ENCODE measurements at regions not wholly inside any gene's neighbourhood (a gene's known extent, or its start where the extent isn't known, plus 50 kb on each side); places are given as distances from the start of the nearest gene placed in this dataset.
A peak's percentile ranks its signal among the peaks of the same experiment; 100 is the strongest.

DNA sequence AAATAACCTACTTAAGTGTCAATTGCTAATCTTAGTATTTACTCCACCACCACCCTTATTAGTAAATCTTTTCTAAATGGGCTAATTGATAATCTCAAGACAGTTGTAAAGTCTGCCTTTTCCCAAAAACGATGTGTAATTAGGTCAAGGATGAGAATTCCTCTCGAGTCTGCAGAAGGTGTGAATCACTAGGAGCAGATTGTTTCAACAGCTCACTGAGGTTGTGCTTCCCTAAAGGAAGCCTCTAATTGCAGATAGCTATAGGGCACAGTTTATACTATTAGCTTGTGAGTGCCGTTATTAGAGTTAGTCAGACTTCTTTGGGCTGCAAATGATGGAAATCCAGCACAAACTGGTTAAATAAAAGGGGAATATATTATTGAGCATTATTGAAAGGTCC is 84.9 kb downstream of the C11orf91 start:
- DNase-seq: no peak

DNA sequence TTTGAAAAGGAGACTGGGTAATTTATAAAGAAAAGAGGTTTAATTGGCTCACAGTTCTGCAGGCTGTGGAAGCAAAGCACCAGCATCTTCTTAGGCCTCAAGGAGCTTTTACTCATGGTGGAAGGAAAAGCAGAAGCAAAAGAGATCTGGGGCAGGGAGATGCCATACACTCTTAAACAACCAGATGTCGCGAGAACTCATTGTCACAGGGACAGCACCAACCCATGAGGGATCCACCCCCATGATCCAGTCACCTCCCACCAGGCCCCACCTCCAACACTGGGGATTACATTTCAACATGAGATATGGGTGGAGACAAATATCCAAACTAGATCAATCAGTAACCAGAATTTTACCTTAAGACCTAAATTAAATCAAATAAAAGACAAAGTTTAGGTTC is 87.2 kb downstream of the C11orf91 start:
- DNase-seq: no peak

DNA sequence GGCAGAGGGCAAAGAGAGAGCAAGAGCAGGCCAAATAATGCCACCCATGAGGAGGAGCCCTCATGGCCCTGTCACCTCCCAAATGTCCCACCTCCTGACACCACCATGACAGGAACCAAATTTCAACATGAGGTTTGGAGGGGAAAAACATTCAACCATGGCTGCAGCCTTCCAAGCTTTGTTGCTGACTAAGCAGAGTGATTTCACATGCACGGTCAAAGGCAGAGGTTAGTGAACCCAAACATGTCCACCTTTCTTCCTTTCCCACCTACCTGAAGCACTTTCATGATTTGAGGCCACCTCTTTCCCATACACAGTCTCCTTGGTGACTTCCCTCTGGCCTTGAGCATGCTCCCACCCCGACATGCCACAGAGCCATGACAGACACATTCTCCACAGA is 89.7 kb downstream of the C11orf91 start:
- DNase-seq: no peak

DNA sequence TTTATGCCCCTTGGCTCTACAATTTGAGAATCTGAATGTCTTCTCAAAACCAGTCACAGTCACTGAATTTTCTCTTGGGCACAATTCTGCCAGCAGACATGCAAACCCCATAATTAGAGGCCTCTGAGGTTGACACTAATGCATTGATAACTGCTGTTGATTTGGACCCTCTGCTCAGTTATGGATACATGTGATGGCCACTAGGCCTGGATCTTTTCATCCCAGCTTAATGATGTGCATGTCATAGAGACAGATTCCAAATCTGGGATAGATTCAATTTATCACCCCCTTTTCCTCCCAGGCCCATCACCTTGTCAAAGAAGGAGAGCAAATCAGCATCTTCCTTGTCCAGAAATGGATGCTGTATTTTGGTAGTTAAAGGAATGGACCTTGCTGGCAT is 92.2 kb downstream of the C11orf91 start:
- DNase-seq: no peak

DNA sequence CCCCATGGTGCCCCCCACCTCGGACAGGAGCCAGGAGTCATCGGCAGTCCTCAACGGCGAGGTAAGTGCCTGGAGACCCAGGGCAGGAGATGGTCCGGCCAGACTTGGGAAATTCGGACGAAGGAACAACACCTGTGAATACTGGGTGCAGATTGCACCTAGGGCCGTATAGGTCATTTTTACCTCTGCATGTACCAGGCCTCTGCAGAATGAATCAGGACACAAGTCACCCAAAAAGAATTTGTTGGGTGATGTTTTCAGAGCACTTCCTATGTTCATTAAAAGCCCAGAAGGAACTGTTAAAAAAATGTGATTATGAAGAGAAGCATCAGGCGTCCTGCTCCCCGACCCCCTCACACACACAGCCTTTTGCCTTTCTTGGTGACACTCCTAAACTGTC is 93.9 kb downstream of the C11orf91 start:
- DNase-seq: no peak

DNA sequence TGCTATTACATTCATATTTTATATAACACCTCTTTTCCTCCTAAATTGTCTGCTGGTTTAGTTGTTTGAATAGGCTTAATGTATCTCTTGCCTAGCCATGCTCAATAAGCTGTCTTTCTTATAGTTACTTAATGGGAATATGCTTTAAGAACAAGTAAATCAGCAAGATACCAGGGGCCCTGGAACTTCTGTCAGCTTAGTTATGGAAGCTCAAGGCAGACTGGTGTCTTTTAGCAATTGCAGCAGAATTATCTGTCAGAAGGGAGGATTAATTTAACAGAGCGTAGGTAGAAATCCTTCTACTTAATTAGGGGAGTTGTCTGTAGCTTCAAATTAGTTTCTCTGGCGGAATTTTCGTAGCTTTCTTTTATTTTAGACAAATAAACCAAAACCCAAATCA is 94.9 kb downstream of the C11orf91 start:
- no peak for DNase-seq

DNA sequence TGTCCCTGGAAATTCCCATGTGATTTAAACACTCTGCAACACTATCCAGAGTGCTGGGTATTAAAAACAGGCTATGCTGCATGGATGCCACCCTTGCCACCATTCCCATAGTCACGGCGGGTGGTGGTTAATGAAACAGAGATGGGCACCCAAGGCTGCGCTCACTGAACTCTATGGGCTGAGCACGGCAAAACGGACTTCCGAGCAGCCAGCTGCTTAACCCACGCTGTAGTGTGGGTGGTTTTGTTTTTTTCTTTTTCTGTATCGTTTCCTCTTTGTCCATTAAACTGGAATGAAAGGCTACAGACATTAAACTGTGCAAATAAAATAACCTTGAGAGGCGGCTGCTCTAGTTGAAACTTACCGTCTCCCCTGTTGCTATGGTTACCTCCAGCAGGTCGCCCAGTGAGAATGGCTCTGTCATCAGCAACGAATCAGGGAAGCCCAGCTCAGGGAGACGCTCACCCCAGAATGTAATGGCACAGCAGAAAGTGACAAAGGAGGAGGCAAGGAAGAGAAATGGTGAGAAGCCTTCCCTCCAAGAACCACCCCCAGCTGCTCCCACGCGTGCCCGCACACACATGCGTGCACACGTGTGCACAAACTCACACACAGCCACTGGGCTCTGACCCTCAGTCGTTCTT is 102.1 kb downstream of the C11orf91 start:
- DNase-seq: peak in 1 of 2 experiments; percentile 1

DNA sequence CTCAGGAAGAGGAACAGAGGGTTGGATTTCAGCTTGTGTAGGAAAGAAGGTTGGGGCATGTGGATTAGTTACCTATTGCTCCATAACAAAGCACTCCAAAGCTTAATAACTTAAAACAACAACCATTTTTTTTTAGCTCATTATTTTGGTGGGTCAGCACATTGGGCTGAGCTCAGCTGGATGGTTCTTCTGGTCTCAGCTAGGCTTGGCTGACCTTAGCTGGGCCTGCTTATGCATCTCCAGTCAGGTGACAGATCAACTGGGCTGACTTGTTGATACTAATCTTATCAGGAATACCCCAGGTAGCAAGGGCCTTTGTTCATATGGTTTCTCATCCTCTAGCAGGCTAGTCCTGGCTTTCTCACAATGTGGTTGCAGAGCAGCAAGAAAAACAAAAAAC is 106.4 kb downstream of the C11orf91 start:
- DNase-seq: no peak

DNA sequence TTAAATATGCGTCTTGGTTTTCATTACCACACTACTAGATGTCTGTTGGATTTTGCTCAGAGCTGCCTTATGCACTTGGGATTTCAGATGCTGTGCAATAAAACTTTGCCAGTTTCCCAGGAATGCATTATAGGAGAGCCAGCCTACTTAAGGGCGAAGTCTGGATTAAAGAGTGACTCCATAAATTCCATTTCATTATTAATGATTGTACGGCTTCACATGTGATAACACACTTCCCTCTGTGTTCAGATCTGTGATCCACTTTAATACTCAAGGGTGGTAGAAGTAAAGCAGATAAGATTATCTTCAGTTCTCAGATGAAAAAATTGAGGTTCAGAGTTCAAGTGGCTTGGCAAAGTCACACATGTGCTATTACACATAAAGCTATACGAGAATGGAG is 110.2 kb downstream of the C11orf91 start:
- no peak for DNase-seq

DNA sequence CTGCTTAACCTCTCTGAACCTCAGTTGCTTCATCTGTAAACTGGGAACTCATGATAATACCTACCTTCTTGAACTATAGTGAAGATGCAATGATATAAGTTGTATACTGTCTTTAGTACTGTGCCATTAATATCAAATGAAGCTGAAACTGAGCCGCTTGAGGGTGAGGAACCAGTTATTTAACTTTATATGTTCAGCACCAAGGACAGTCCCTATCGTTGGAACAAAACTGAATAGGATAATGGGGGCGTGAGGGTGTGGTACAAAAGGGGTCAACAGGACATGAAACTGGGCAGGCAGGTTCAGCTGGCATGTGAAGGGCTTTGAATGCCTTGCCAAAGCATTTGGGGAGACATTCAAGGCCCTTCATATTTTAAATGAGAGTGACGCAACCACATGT is 112.6 kb downstream of the C11orf91 start:
- no peak for DNase-seq

DNA sequence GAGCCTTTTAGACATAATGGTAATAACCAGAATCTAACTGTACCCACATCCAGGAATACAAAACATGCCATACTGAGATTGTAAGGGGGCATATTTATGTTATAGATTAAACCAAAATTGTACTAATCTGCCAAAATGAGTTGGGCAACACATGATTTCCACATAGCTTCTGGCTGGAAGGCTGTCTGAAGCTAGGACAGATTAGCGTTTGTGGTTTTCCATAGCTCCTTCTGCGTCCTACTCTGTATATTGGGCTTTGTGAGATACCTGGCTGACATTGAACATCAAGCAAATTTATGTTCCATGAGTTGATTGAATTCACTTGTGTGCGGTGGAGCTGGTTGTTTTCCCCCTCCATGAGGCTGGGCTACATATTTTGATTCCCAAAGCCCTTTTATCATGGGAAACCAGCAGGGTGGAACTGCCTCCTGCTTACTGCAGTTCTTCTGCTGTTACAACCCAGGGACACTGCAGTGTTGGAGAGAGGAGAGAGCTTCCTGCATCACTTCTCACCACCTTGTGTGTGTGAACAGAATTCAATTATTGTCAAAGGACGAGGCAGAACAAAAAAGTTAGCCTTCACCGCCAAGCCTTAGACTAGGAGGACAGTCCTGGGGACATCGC is 114.9 kb downstream of the C11orf91 start:
- DNase-seq: no peak

DNA sequence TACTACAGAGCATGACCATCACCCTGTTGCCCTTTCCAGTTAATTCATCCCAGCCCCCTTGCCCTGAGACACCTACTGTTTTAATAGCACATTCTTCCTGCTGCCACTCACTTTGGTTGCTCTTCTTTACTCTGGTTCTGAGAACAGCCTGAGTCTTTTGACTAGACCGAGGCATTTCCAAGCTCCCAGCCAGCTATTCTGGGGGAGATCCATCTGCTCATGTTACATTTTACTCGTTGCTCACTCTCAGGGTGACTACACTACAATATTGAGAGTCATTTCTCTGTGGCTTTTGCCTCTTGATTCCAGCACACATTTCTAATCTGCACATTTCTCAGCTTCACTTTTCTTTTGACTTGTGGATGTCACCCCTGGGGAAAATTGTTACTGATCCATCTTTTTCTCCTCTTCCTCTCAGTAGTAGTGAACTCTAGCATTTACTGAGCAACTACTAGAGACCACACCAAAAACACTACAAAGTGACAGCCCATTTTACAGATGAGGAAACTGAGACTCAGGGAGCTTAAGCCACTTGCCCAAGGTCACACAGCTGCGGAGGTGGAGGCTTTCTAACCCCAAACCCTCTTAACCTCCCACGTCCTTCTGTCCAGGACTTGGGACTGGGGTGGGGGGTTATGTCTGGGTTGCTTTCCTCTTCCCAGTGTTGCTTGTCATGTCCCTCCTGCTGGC is 117.8 kb downstream of the C11orf91 start:
- no peak for DNase-seq

DNA sequence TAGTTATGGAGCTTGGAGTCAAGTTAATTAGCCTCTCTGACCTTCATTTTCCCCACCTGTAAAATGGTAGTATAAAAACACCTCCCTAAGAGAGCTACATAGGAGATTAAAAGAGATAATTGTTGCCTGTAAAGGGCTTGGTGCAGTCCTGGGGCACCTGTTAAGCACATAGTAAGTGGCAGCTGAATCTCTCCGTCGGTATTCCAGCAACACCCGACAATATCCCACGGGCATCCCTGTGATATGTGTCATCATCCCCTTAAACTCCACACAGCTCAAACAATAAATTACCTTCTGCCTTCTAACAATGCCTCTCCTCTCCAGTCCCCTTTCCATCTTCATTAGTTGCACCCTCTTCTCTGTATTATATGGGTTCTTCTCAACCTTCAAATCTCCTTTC is 121.5 kb downstream of the C11orf91 start:
- DNase-seq: no peak

DNA sequence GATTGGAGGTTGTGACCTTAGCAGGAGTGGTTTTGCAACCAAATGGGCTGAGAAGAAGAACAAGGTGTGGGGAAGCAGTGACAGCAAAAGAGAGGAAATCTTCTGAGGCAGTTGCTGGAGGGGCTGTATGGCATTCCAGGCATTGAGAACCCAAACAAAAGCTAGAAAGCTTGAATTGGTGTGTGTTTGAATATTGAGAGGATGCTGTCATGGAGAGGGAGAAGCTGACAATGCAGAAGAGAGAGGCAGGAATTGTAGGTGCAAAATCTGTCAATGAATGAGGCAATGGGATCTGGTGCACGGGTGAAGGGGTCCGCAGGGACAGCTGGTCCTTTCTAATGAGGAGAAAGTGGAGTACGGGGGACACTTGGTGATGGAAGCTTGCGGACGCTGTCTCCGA is 123.4 kb downstream of the C11orf91 start:
- DNase-seq: no peak

DNA sequence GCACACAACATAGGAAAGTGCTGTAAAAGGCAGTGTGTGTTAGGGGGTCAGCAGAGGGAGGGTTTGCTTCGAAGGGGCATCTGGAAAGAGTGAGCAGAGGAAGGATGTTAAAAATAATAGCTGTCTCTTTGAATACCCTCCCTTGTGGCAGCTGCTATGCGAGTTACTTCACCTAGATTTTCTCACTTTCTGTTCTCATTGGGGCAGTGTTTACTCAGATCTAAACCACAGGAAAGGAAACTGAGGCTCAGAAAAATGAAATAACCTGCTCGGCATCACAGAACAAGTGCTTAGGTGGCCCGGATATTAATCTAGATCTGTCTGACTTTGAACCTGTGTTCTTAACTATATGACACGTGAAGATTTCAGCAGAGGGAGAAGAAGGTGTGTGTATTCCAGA is 125.3 kb downstream of the C11orf91 start:
- no peak for DNase-seq

DNA sequence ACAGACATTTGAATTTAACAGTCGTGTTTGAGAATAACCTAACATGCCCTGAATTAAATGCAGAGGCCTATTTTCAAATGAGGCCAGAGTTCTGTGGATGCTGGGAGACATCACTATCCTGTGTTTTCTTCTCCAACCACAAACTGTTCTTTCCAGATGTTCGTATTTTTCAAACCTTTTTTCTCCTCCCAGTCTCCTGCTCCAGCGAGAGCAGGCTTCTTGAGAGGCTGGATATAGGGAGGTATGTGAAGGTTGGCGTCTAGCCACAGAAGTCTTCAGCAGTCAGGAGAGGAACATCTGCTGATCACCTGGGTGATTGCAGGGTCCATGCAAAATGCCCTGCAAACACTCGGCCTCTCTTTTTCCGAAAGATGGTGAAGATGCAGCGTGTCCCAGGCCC is 126.3 kb downstream of the C11orf91 start:
- DNase-seq: no peak

DNA sequence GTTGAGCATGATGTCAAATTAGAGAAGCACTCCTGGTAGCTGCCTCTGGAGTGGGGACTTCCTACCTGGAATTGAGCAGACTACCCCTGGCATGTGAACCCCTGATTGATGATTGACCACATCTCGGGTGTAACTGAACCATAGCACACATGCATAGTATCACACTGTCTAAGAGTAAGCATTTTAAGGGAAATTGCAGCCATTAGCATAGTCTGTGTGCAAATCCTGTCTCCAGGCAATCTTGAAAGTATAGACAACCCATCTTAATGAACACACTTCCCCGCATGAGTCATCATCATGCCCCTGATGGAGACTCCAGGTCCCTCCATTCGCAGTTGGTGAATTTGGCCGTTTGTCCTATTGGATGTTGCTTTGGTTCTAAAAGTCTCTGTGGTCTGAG is 131.3 kb downstream of the C11orf91 start:
- DNase-seq: no peak

DNA sequence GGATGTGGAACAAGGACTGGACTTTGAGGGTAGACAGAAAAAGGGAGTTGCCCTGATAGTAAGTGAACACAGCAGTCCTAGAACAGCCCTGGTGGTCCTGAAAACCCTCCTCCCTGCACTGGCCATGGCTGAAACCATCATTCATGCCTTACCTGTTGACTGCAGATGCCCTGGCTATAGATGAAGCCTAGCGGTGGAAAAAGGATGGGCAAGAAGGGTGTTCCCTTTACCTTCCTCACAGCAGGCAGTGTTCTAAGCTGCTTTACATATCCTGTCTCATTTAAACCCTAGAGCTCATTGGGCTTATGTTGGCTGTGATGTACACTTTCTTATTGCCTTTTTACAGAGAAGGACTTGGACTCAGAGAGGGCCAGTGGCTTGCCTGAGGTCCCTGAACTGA is 133.6 kb downstream of the C11orf91 start:
- no peak for DNase-seq

DNA sequence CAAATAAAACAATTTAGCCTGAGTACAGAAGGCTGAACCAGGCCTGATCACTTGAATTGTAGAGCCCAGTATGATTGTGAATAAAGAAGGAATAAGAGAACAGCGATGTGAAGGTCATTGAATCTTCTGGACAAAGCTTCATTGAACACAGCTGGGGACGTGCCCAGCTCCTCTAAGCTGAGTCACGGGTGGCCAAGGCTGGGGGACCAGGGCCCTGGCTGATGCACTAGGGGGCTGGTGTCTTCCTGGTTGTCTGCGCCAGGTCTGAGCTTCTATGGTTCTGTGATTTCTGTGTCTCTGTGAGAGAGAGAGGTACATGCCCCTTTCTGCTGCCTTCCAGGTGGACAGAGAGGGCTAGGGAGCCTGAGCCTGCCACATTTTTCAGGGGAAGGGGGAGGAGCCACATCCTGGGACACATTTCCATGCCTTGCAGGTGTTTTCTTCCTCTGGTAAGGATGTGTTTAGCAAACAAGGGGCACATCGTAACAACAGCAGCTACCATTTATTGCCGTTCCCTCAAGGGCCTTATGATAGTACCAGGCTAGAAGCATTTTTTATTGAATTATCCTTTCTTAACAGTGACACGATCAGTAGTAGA is 135.7 kb downstream of the C11orf91 start:
- DNase-seq: no peak

DNA sequence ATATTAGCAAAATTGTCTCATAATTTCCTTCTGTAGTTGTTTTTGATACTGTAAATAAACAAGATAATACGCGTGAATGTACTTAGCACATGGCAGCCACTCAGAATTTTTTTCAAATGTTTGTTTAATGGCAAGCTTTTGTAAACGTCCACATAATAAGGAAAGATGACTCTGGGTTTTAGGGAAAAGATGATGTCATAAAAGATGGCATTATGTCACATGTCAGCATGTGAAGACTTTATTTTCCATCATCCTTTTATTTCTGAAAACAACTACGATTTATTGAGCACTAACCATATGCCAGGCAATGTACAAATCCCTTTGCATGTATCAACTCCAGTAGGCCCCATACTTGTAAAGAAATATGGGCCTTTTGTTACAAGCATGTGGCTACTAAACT is 139.9 kb downstream of the C11orf91 start:
- no peak for DNase-seq

DNA sequence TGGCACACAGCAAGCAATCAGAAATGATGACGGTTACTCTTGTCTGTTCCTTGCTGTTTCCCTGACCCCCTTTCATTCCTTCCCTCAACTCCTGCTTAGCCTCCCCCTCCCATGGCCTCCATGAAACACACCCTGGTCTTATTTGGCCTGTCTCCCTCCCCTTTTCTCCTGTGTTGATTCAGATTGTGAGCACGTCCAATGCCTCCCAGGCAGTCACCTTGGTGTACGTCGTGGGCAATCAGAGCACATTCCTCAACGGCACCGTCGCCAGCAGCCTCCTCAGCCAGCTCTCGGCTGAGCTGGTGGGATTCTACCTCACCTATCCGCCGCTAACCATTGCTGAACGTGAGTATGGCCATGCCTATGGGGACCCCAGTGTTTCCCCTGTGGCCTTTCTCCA is 141.1 kb downstream of the C11orf91 start:
- DNase-seq: no peak

DNA sequence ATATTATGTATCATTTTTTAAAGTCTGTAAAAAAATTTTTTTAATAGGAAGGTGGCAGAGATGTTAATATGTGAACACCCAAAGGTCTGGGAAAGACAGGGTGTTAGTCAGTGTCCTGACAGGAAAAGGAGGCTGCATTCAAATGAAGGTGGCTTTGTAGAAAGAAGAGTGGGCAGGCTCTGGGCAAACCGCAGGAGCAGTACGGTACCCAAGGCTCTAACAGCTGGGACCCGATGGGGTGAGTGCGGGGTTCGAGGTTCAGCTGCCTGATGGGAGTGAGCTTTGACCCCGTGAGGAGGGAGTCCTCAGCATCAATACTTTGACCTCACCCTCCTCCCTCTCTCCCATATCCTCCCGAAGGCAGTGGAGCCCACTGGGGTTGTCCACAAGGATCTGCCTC is 142.5 kb downstream of the C11orf91 start:
- DNase-seq: no peak

DNA sequence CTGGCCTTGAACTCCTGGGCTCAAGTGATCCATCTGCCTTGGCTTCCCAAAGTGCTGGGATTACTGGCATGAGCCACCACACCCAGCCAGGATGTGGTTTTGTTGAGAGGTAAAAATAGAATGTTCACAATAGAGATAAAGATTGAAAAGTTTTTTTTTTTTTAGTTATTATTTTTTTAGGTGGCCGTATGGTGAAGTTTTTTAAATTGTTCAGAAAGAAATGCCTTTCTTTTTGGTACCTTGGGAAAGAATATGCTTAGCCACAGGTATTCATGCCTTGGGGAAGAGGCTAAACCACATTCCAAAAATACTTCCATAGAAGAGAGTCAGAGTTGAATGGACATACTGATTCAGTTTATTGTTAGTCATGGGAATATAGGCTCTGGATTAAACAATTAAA is 143.4 kb downstream of the C11orf91 start:
- no peak for DNase-seq

DNA sequence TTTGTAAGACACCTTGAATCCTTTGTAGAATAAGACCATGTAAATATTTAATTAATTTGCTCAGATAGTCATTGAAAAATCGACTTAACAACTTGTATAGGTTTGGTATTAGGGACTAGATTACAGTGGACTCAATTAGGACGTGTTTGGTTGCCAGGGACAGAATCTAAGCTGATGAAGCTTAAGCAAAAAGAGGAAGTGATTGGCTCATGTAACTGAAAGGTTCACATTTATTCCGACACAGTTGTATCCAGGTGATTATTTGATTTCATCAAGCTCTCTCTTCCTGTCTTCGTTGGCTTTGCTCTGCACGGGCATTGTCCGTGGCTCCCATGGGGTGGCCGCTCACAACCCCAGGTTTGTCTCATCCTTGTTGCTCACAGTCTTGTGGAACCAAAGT is 146.4 kb downstream of the C11orf91 start:
- DNase-seq: no peak

Measured in SHP77 (cell line).